SK-N-MC (cell line): ENCODE measurements at regions not wholly inside any gene's neighbourhood (a gene's known extent, or its start where the extent isn't known, plus 50 kb on each side); places are given as distances from the start of the nearest gene placed in this dataset.

Experiments
- DNase-seq: peaks from one replicate; pipeline ENCODE4 v3.0.0-alpha.2; 2011; ENCODE audit warnings: low read depth, low spot score
- H3K27ac ChIP-seq: fragments of 200-600 bp; sonication (generic); 2 replicates; pipeline ENCODE4 v1.5.1; 2016; ENCODE audit warnings: mixed run types
- H3K36me3 ChIP-seq: fragments of 200-600 bp; sonication (generic); 2 replicates; pipeline ENCODE4 v1.6.1; 2017; ENCODE audit warnings: antibody characterized with exemption, low read length, mixed read lengths; ENCODE audit not compliant: insufficient read depth
- H3K4me3 ChIP-seq: fragments of 200-600 bp; sonication (generic); 2 replicates; pipeline ENCODE4 v1.5.1; 2016
- H3K9ac ChIP-seq: fragments of 200-600 bp; sonication (generic); 2 replicates; pipeline ENCODE4 v1.8.0; 2017; ENCODE audit warnings: mixed run types, mixed read lengths; ENCODE audit not compliant: insufficient read length
- H3K9me3 ChIP-seq: fragments of 200-600 bp; sonication (generic); 2 replicates; pipeline ENCODE4 v1.6.1; 2017; ENCODE audit warnings: low read depth, mild to moderate bottlenecking, antibody characterized with exemption, low read length, moderate library complexity, mixed read lengths
- EZH2 ChIP-seq: fragments of 200-600 bp; sonication (generic); IDR thresholded peaks from one replicate; pipeline ENCODE4 v1.6.1; 2017; ENCODE audit warnings: antibody characterized with exemption
- FOXP2 ChIP-seq: optimal IDR thresholded peaks from 2 replicates; pipeline ENCODE3; 2011; ENCODE audit warnings: mild to moderate bottlenecking, moderate library complexity; ENCODE audit not compliant: insufficient read depth; ENCODE audit errors: extremely low read length, control extremely low read depth
- POLR2AphosphoS5 ChIP-seq: IDR thresholded peaks from 2 replicates; pipeline ENCODE4 v1.6.1; 2012; ENCODE audit warnings: mild to moderate bottlenecking, low read depth, low read length, borderline replicate concordance

GRCh38 chr5:147972076-147972840 is 65.9 kb upstream of the C5orf46 start:
- DNase-seq: no peak
- Histone ChIP-seq H3K4me3 (no peak overlapping the region), H3K36me3 (no peaks in the 10 kb centered on the region), H3K27ac (no peak overlapping the region), H3K9me3 (no peaks in the 10 kb centered on the region), H3K9ac (no peak overlapping the region)
- TF ChIP-seq EZH2 (no peak), FOXP2 (no peak), POLR2AphosphoS5 (no peak)

- H3K4me3 ChIP-seq: no peak overlapping the region
- H3K27ac ChIP-seq: no peak overlapping the region
- no peak overlapping the region for H3K9ac ChIP-seq
- no peak for DNase-seq
- H3K9me3 ChIP-seq: no peaks in the 10 kb centered on the region
- TF ChIP-seq FOXP2 (no peak), POLR2AphosphoS5 (no peak), EZH2 (no peak)
- no peaks in the 10 kb centered on the region for H3K36me3 ChIP-seq
Measured at GRCh38 chr5:147971472-147971871, 65.1 kb upstream of the C5orf46 start.

- DNase-seq: no peak
- Histone ChIP-seq H3K27ac (no peak overlapping the region), H3K9me3 (no peaks in the 10 kb centered on the region), H3K36me3 (no peaks in the 10 kb centered on the region), H3K4me3 (no peak overlapping the region), H3K9ac (no peak overlapping the region)
- no peak for TF ChIP-seq FOXP2
- no peak for TF ChIP-seq POLR2AphosphoS5
- TF ChIP-seq EZH2: no peak
Measured at GRCh38 chr5:147968855-147969254, 62.5 kb upstream of the C5orf46 start.

- no peak for DNase-seq
- Histone ChIP-seq H3K4me3 (no peak overlapping the region), H3K9me3 (no peaks in the 10 kb centered on the region), H3K9ac (no peak overlapping the region), H3K36me3 (no peaks in the 10 kb centered on the region), H3K27ac (no peak overlapping the region)
- TF ChIP-seq POLR2AphosphoS5: no peak
- TF ChIP-seq FOXP2: no peak
- TF ChIP-seq EZH2: no peak
Measured at GRCh38 chr5:147966829-147967228, 60.5 kb upstream of the C5orf46 start.

GRCh38 chr5:147966326-147966725 is 60.0 kb upstream of the C5orf46 start:
- Histone ChIP-seq H3K36me3 (no peaks in the 10 kb centered on the region), H3K27ac (no peak overlapping the region), H3K9ac (no peak overlapping the region), H3K9me3 (no peaks in the 10 kb centered on the region), H3K4me3 (no peak overlapping the region)
- TF ChIP-seq FOXP2: no peak
- TF ChIP-seq EZH2: no peak
- no peak for TF ChIP-seq POLR2AphosphoS5
- DNase-seq: no peak

- Histone ChIP-seq H3K4me3 (no peak overlapping the region), H3K36me3 (no peaks in the 10 kb centered on the region), H3K9ac (no peak overlapping the region), H3K27ac (no peak overlapping the region), H3K9me3 (no peaks in the 10 kb centered on the region)
- TF ChIP-seq POLR2AphosphoS5: no peak
- DNase-seq: no peak
Measured at GRCh38 chr5:147965715-147966114, 59.4 kb upstream of the C5orf46 start.

GRCh38 chr5:147963948-147964693 is 57.8 kb upstream of the C5orf46 start:
- H3K27ac ChIP-seq: no peak overlapping the region
- H3K4me3 ChIP-seq: no peak overlapping the region
- TF ChIP-seq POLR2AphosphoS5: no peak
- TF ChIP-seq EZH2: no peak
- no peak for TF ChIP-seq FOXP2
- H3K9ac ChIP-seq: no peak overlapping the region
- no peaks in the 10 kb centered on the region for H3K36me3 ChIP-seq
- no peaks in the 10 kb centered on the region for H3K9me3 ChIP-seq
- DNase-seq: no peak

- no peak for DNase-seq
- no peak overlapping the region for H3K9ac ChIP-seq
- no peaks in the 10 kb centered on the region for H3K9me3 ChIP-seq
- H3K27ac ChIP-seq: no peak overlapping the region
- no peaks in the 10 kb centered on the region for H3K36me3 ChIP-seq
- no peak overlapping the region for H3K4me3 ChIP-seq
- TF ChIP-seq FOXP2 (no peak), POLR2AphosphoS5 (no peak), EZH2 (no peak)
Measured at GRCh38 chr5:147963436-147963835, 57.1 kb upstream of the C5orf46 start.
